ENCODE measurements at regions not wholly inside any gene's neighbourhood (a gene's known extent, or its start where the extent isn't known, plus 50 kb on each side); places are given as distances from the start of the nearest gene placed in this dataset.

GRCh38 chr1:109826930-109827349, 63.2 kb upstream of the EPS8L3 start:
- H3K4me2 ChIP-seq (ENCODE audit: low read depth, low read length), result no peak overlapping the region
- no peak overlapping the region for H2AFZ ChIP-seq (ENCODE audit: low read length)
- H3K36me3 ChIP-seq (replicated peaks in 1 of 2; ENCODE audit: control insufficient read depth in 1 of 2, insufficient read depth in 2 of 2, low read length in 2 of 2), result no peaks in the 10 kb centered on the region
- H3K27ac ChIP-seq (ENCODE audit: extremely low read length, insufficient read depth, low read length), result no peak overlapping the region
- ChIA-PET CTCF (ENCODE audit: low intra/inter-chr PET ratio, low total read pairs) (no interaction called here), POLR2A (no interaction called here)
- no peaks in the 10 kb centered on the region for H3K79me2 ChIP-seq (ENCODE audit: insufficient read depth, low read length)
- DNase-seq (ENCODE audit: low spot score), result no peak
- FAIRE-seq, result no peak
- no peak overlapping the region for H3K9ac ChIP-seq (ENCODE audit: insufficient read depth, low read depth, low read length)
- ATAC-seq, result no peak
- H3K27me3 ChIP-seq (ENCODE audit: control insufficient read depth in 1 of 2, insufficient read depth in 2 of 2, low read length in 2 of 2), result peaks cover 0 to 5% of the 10 kb centered on the region in 2 experiments; a peak in 1 of 5 replicates
- TF ChIP-seq USF2 (IDR thresholded peaks at IDR 0.05; ENCODE audit: low read depth, low read length) (no peak), USF2 (CRISPR knock-in tag; IDR thresholded peaks at IDR 0.05; ENCODE audit: borderline replicate concordance) (no peak), NRL (CRISPR knock-in tag; IDR thresholded peaks at IDR 0.05; ENCODE audit: borderline replicate concordance) (no peak), RFXAP (CRISPR knock-in tag; IDR thresholded peaks at IDR 0.05; ENCODE audit: borderline replicate concordance) (no peak), SP1 (IDR thresholded peaks at IDR 0.05) (no peak), SP1 (CRISPR knock-in tag; IDR thresholded peaks at IDR 0.05) (no peak), TERF1 (CRISPR knock-in tag; IDR thresholded peaks at IDR 0.05) (no peak)
- TF ChIP-seq, protein P1, sequence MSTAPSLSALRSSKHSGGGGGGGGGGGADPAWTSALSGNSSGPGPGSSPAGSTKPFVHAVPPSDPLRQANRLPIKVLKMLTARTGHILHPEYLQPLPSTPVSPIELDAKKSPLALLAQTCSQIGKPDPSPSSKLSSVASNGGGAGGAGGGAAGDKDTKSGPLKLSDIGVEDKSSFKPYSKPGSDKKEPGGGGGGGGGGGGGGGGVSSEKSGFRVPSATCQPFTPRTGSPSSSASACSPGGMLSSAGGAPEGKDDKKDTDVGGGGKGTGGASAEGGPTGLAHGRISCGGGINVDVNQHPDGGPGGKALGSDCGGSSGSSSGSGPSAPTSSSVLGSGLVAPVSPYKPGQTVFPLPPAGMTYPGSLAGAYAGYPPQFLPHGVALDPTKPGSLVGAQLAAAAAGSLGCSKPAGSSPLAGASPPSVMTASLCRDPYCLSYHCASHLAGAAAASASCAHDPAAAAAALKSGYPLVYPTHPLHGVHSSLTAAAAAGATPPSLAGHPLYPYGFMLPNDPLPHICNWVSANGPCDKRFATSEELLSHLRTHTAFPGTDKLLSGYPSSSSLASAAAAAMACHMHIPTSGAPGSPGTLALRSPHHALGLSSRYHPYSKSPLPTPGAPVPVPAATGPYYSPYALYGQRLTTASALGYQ (CRISPR knock-in tag; IDR thresholded peaks at IDR 0.05), result no peak
- in situ Hi-C loops (cut with HindIII; ENCODE audit: extremely low pct_ligation_motif_present, low pct_unique_long_range_greater_than_20kb) (no loop called here), intact Hi-C loops (cut with micrococcal nuclease; ENCODE audit: unreplicated experiment) (no loop called here)
- no peak overlapping the region for H3K4me3 ChIP-seq (replicated peaks in 1 of 3; ENCODE audit: insufficient read depth in 1 of 3, low read depth in 2 of 3, low read length in 3 of 3)
- no peaks in the 10 kb centered on the region for H4K20me1 ChIP-seq (ENCODE audit: insufficient read depth, low read length)
- H3K4me1 ChIP-seq (ENCODE audit: insufficient read depth, low read length), result peaks cover 33% of the 10 kb centered on the region
- WGBS (ENCODE audit: low lambda C conversion rate), result 82% methylated on average over 10 of the region's 10 CpGs
- no TSS peak for BruUV-seq (replicated peaks)
- H3K9me3 ChIP-seq (ENCODE audit: low read length), result no peaks in the 10 kb centered on the region
